HEK293 (cell line): ENCODE measurements at regions not wholly inside any gene's neighbourhood (a gene's known extent, or its start where the extent isn't known, plus 50 kb on each side); places are given as distances from the start of the nearest gene placed in this dataset.

Source experiments
- CTCF ChIA-PET: fragments of 350-600 bp; formaldehyde crosslinking; extraction: SDS; loops from one replicate; lab custom pipeline; 2021; ENCODE audit warnings: antibody characterized with exemption; lab: Yijun Ruan, JAX
- POLR2A ChIA-PET: fragments of 300-600 bp; formaldehyde crosslinking; extraction: SDS; loops from one replicate; lab custom pipeline; 2020; ENCODE audit warnings: antibody characterized with exemption, inconsistent platforms; lab: Yijun Ruan, JAX
- H3K27ac ChIP-seq: fragments of 200-500 bp; sonication (Bioruptor generic); 2 replicates; pipeline ENCODE4 v1.5.1; 2014; ENCODE audit warnings: low read depth, low read length, control low read depth, inconsistent platforms; ENCODE audit errors: extremely low read depth
- H3K36me3 ChIP-seq, 2 experiments: fragments of 200-500 bp in 1 of 2; sonication (Bioruptor generic) in 1 of 2; 1 replicate in 1 of 2; 2 replicates in 1 of 2; pipeline ENCODE4 v1.5.1; 2014 to 2017; ENCODE audit warnings: inconsistent platforms in 2 of 2, low read length in 2 of 2; ENCODE audit not compliant: control insufficient read depth in 2 of 2, insufficient read depth in 1 of 2
- H3K4me1 ChIP-seq: fragments of 200-500 bp; sonication (Bioruptor generic); 2 replicates; pipeline ENCODE4 v1.5.1; 2014; ENCODE audit warnings: mild to moderate bottlenecking, low read length, inconsistent platforms; ENCODE audit not compliant: control insufficient read depth, insufficient read depth
- H3K4me3 ChIP-seq: 2 replicates; pipeline ENCODE4 v1.5.1; 2011; ENCODE audit warnings: low read depth, mild to moderate bottlenecking, control low read depth, low read length, moderate library complexity
- H3K9me3 ChIP-seq: fragments of 200-500 bp; sonication (Bioruptor generic); 2 replicates; pipeline ENCODE4 v1.5.1; 2014; ENCODE audit warnings: low read depth, low read length, inconsistent platforms; ENCODE audit not compliant: control insufficient read depth, insufficient read depth
- CTCF ChIP-seq: fragments of 450-650 bp; formaldehyde crosslinking; IDR thresholded peaks from 2 replicates; pipeline ENCODE4 v1.5.1; 2016; ENCODE audit warnings: missing biosample characterization, missing genetic modification characterization
- INSM2 ChIP-seq: fragments of 450-650 bp; formaldehyde crosslinking; IDR thresholded peaks from 2 replicates; pipeline ENCODE4 v1.5.1; 2016; ENCODE audit warnings: missing biosample characterization, missing genetic modification characterization
- MYNN ChIP-seq: fragments of 450-650 bp; formaldehyde crosslinking; IDR thresholded peaks from 2 replicates; pipeline ENCODE4 v1.5.1; 2016; ENCODE audit warnings: missing biosample characterization, missing genetic modification characterization, borderline replicate concordance
- PRDM6 ChIP-seq: fragments of 450-650 bp; formaldehyde crosslinking; IDR thresholded peaks from 2 replicates; pipeline ENCODE4 v1.5.1; 2017; ENCODE audit warnings: missing biosample characterization, missing genetic modification characterization
- SALL2 ChIP-seq: fragments of 450-650 bp; formaldehyde crosslinking; IDR thresholded peaks from 2 replicates; pipeline ENCODE4 v1.5.0; 2017; ENCODE audit warnings: missing biosample characterization, mild to moderate bottlenecking, missing genetic modification characterization, borderline replicate concordance
- SCRT2 ChIP-seq: fragments of 450-650 bp; formaldehyde crosslinking; IDR thresholded peaks from 2 replicates; pipeline ENCODE4 v1.5.1; 2016; ENCODE audit warnings: missing biosample characterization, missing genetic modification characterization
- SP3 ChIP-seq: fragments of 450-650 bp; formaldehyde crosslinking; IDR thresholded peaks from 2 replicates; pipeline ENCODE4 v1.5.1; 2016; ENCODE audit warnings: missing biosample characterization, missing genetic modification characterization
- ZNF10 ChIP-seq: fragments of 450-650 bp; formaldehyde crosslinking; IDR thresholded peaks from 2 replicates; pipeline ENCODE4 v1.5.1; 2017; ENCODE audit warnings: missing biosample characterization, missing genetic modification characterization
- ZNF140 ChIP-seq: fragments of 450-650 bp; formaldehyde crosslinking; IDR thresholded peaks from 2 replicates; pipeline ENCODE4 v1.5.1; 2016; ENCODE audit warnings: missing biosample characterization, missing genetic modification characterization
- ZNF146 ChIP-seq: fragments of 450-650 bp; formaldehyde crosslinking; IDR thresholded peaks from 2 replicates; pipeline ENCODE4 v1.5.1; 2016; ENCODE audit warnings: missing biosample characterization, missing genetic modification characterization
- ZNF391 ChIP-seq: fragments of 450-650 bp; formaldehyde crosslinking; IDR thresholded peaks from 2 replicates; pipeline ENCODE4 v1.5.1; 2016; ENCODE audit warnings: low read depth, missing biosample characterization, missing genetic modification characterization, borderline replicate concordance
- ZNF544 ChIP-seq: fragments of 450-650 bp; formaldehyde crosslinking; IDR thresholded peaks from 2 replicates; pipeline ENCODE4 v1.5.0; 2017; ENCODE audit warnings: missing biosample characterization, missing genetic modification characterization
- ZNF548 ChIP-seq: fragments of 450-650 bp; formaldehyde crosslinking; IDR thresholded peaks from 2 replicates; pipeline ENCODE4 v1.5.1; 2016; ENCODE audit warnings: missing biosample characterization, missing genetic modification characterization
- ZNF629 ChIP-seq: fragments of 450-650 bp; formaldehyde crosslinking; IDR thresholded peaks from 2 replicates; pipeline ENCODE4 v1.5.1; 2017; ENCODE audit warnings: missing biosample characterization, missing genetic modification characterization
- ZNF645 ChIP-seq: fragments of 450-650 bp; formaldehyde crosslinking; IDR thresholded peaks from 2 replicates; pipeline ENCODE4; 2016; ENCODE audit warnings: missing biosample characterization, missing genetic modification characterization
- ZNF785 ChIP-seq: fragments of 450-650 bp; formaldehyde crosslinking; IDR thresholded peaks from 2 replicates; pipeline ENCODE4 v1.5.1; 2016; ENCODE audit warnings: missing biosample characterization, missing genetic modification characterization
- ZNF843 ChIP-seq: fragments of 450-650 bp; formaldehyde crosslinking; IDR thresholded peaks from 2 replicates; pipeline ENCODE4 v1.5.1; 2016; ENCODE audit warnings: missing biosample characterization, missing genetic modification characterization
- ZSCAN30 ChIP-seq: fragments of 450-650 bp; IDR thresholded peaks from 2 replicates; pipeline ENCODE4 v1.5.1; 2018; ENCODE audit warnings: missing biosample characterization, mild to moderate bottlenecking, missing genetic modification characterization, moderate library complexity

- TF ChIP-seq CTCF (tag by site-specific recombination) (peak; percentile 53), ZNF391 (tag by site-specific recombination) (no peak), ZNF843 (tag by site-specific recombination) (no peak), ZNF785 (tag by site-specific recombination) (no peak), PRDM6 (tag by site-specific recombination) (no peak)
- ChIA-PET POLR2A (no interaction called here), CTCF (interaction anchor here (0.6 to 1.3 kb wide), 11 partner anchors 9 to 764 kb away, joined by 3 to 5 read pairs (median 3); no protein-coding TSS in a partner anchor)
- Histone ChIP-seq H3K9me3 (no peaks in the 10 kb centered on the region), H3K4me1 (peaks cover under 1% of the 10 kb centered on the region; the same call in 1 of the 2 replicates), H3K27ac (no peak overlapping the region), H3K36me3 (no peaks in the 10 kb centered on the region), H3K4me3 (no peak overlapping the region)
Observed at GRCh38 chr12:116687888-116688287, 50.0 kb downstream of the SPRING1 start.

- H3K9me3 ChIP-seq: no peaks in the 10 kb centered on the region
- POLR2A ChIA-PET: no interaction called here
- TF ChIP-seq ZNF10 (tag by site-specific recombination): 0 out of 2 replicates have a peak, but pooled peaks have one; percentile 53
- TF ChIP-seq SCRT2 (tag by site-specific recombination): 0 out of 2 replicates have a peak, but pooled peaks have one; percentile 36
- no peak for TF ChIP-seq SP3 (tag by site-specific recombination)
- TF ChIP-seq, all 188 proteins: peak for 2
- H3K36me3 ChIP-seq: no peaks in the 10 kb centered on the region
- CTCF ChIA-PET: interaction anchor here (0.6 kb wide), 1 partner anchor 738 kb away, joined by 3 read pairs; no protein-coding TSS in a partner anchor
- no peak overlapping the region for H3K4me3 ChIP-seq
- H3K4me1 ChIP-seq: no peaks in the 10 kb centered on the region
- H3K27ac ChIP-seq: no peak overlapping the region
Observed at GRCh38 chr12:116684891-116685290, 53.0 kb downstream of the SPRING1 start.

- CTCF ChIA-PET: no interaction called here
- no peak overlapping the region for H3K27ac ChIP-seq
- H3K4me1 ChIP-seq: no peaks in the 10 kb centered on the region; the same call in 1 of the 2 replicates
- no peak overlapping the region for H3K4me3 ChIP-seq
- peak; percentile 21; the same call in 1 of the 2 replicates for TF ChIP-seq ZNF629 (tag by site-specific recombination)
- no peak for TF ChIP-seq ZNF140
- POLR2A ChIA-PET: no interaction called here
- H3K9me3 ChIP-seq: no peaks in the 10 kb centered on the region
- H3K36me3 ChIP-seq: no peaks in the 10 kb centered on the region
Observed at GRCh38 chr12:116677202-116677661, 60.6 kb downstream of the SPRING1 start.

GRCh38 chr12:116675339-116676107, 62.3 kb downstream of the SPRING1 start:
- CTCF ChIA-PET: interaction anchor here (1.6 kb wide), 1 partner anchor 12 kb away, joined by 3 read pairs; no protein-coding TSS in a partner anchor
- H3K4me3 ChIP-seq: no peak overlapping the region
- no peaks in the 10 kb centered on the region for H3K36me3 ChIP-seq
- POLR2A ChIA-PET: interaction anchor here (0.7 kb wide), 1 partner anchor 77 kb away, joined by 4 read pairs; no protein-coding TSS in a partner anchor
- H3K27ac ChIP-seq: no peak overlapping the region
- no peaks in the 10 kb centered on the region; the same call in 1 of the 2 replicates for H3K4me1 ChIP-seq
- no peaks in the 10 kb centered on the region for H3K9me3 ChIP-seq
- TF ChIP-seq ZNF146 (tag by site-specific recombination) (no peak), ZNF544 (no peak), ZSCAN30 (tag by site-specific recombination) (no peak), ZNF548 (no peak), INSM2 (tag by site-specific recombination) (no peak), MYNN (tag by site-specific recombination) (no peak), ZNF645 (tag by site-specific recombination) (no peak), SALL2 (tag by site-specific recombination) (no peak), PRDM6 (tag by site-specific recombination) (no peak)
